H9 (cell line): ENCODE measurements at regions not wholly inside any gene's neighbourhood (a gene's known extent, or its start where the extent isn't known, plus 50 kb on each side); places are given as distances from the start of the nearest gene placed in this dataset.

Experiments
- DNase-seq: peaks from one replicate; pipeline ENCODE4 v3.0.0-alpha.2; 2017
- H2AFZ ChIP-seq: one replicate; pipeline ENCODE4 v1.6.1; 2013; ENCODE audit warnings: mild to moderate bottlenecking, low read length, control low read depth, moderate library complexity
- H2AK5ac ChIP-seq: 2 replicates; pipeline ENCODE4 v1.6.1; 2013; ENCODE audit warnings: low read length, control low read depth, mixed read lengths; ENCODE audit not compliant: insufficient read length
- H2BK120ac ChIP-seq: one replicate; pipeline ENCODE4 v1.6.1; 2013; ENCODE audit warnings: low read depth, mild to moderate bottlenecking, low read length, control low read depth, inconsistent platforms; ENCODE audit not compliant: poor library complexity, severe bottlenecking
- H2BK12ac ChIP-seq: 2 replicates; pipeline ENCODE4 v1.6.1; 2013; ENCODE audit warnings: low read length, control low read depth, mixed read lengths, low read depth; ENCODE audit not compliant: insufficient read length
- H2BK15ac ChIP-seq: 2 replicates; pipeline ENCODE4 v1.6.1; 2013; ENCODE audit warnings: low read depth, low read length, control low read depth
- H2BK20ac ChIP-seq: one replicate; pipeline ENCODE4 v1.6.1; 2013; ENCODE audit warnings: low read depth, mild to moderate bottlenecking, low read length, control low read depth, inconsistent platforms; ENCODE audit not compliant: poor library complexity, severe bottlenecking
- H2BK5ac ChIP-seq: 2 replicates; pipeline ENCODE4 v1.6.1; 2013; ENCODE audit warnings: low read length, control low read depth, mixed read lengths; ENCODE audit not compliant: insufficient read length
- H3K14ac ChIP-seq: 2 replicates; pipeline ENCODE4 v1.6.1; 2013; ENCODE audit warnings: low read length, control low read depth; ENCODE audit not compliant: insufficient read depth
- H3K18ac ChIP-seq: 2 replicates; pipeline ENCODE4 v1.6.1; 2013; ENCODE audit warnings: low read depth, mild to moderate bottlenecking, mixed read lengths, low read length, control low read depth; ENCODE audit not compliant: insufficient read length
- H3K23ac ChIP-seq: 2 replicates; pipeline ENCODE4 v1.6.1; 2013; ENCODE audit warnings: low read length, control low read depth, mixed read lengths, low read depth; ENCODE audit not compliant: insufficient read length
- H3K23me2 ChIP-seq: 2 replicates; pipeline ENCODE4 v1.6.1; 2013; ENCODE audit warnings: low read depth, mild to moderate bottlenecking, mixed read lengths, low read length, control low read depth; ENCODE audit not compliant: insufficient read length, poor library complexity, severe bottlenecking
- H3K27ac ChIP-seq: 2 replicates; pipeline ENCODE4 v1.5.1; 2013; ENCODE audit warnings: low read length, control low read depth, mixed read lengths, low read depth; ENCODE audit not compliant: insufficient read length
- H3K27me3 ChIP-seq: 2 replicates; pipeline ENCODE4 v1.6.1; 2013; ENCODE audit warnings: low read length, control low read depth, inconsistent platforms; ENCODE audit not compliant: insufficient read depth
- H3K4ac ChIP-seq: 2 replicates; pipeline ENCODE4 v1.6.1; 2013; ENCODE audit warnings: low read depth, mild to moderate bottlenecking, control low read depth, inconsistent platforms, low read length, moderate library complexity
- H3K4me1 ChIP-seq: 2 replicates; pipeline ENCODE4 v1.6.1; 2013; ENCODE audit warnings: low read length, control low read depth, inconsistent platforms; ENCODE audit not compliant: insufficient read depth
- H3K4me2 ChIP-seq: 2 replicates; pipeline ENCODE4 v1.6.1; 2013; ENCODE audit warnings: low read length, control low read depth, mixed read lengths; ENCODE audit not compliant: insufficient read length, insufficient read depth
- H3K56ac ChIP-seq: 2 replicates; pipeline ENCODE4 v1.6.1; 2013; ENCODE audit warnings: low read depth, mild to moderate bottlenecking, mixed read lengths, low read length, control low read depth; ENCODE audit not compliant: insufficient read length
- H3K79me1 ChIP-seq: 2 replicates; pipeline ENCODE4 v1.6.1; 2013; ENCODE audit warnings: low read depth, mild to moderate bottlenecking, moderate library complexity, low read length, control low read depth, inconsistent platforms; ENCODE audit not compliant: insufficient read depth, poor library complexity, severe bottlenecking
- H3K79me2 ChIP-seq: 2 replicates; pipeline ENCODE4 v1.6.1; 2013; ENCODE audit warnings: low read length, control low read depth, inconsistent platforms; ENCODE audit not compliant: insufficient read depth
- H3K9ac ChIP-seq: 2 replicates; pipeline ENCODE4 v1.6.1; 2013; ENCODE audit warnings: low read length, control low read depth, mixed read lengths; ENCODE audit not compliant: insufficient read length; ENCODE audit errors: extremely low read depth
- H3K9me3 ChIP-seq: one replicate; pipeline ENCODE4 v1.6.1; 2013; ENCODE audit warnings: low read depth, low read length, inconsistent platforms; ENCODE audit not compliant: control insufficient read depth
- H3T11ph ChIP-seq: one replicate; pipeline ENCODE4 v1.6.1; 2013; ENCODE audit warnings: mild to moderate bottlenecking, low read length, control low read depth, inconsistent platforms
- H4K20me1 ChIP-seq: one replicate; pipeline ENCODE4 v1.6.1; 2013; ENCODE audit not compliant: control insufficient read depth, insufficient read length, insufficient read depth
- H4K5ac ChIP-seq: 2 replicates; pipeline ENCODE4 v1.6.1; 2013; ENCODE audit warnings: low read depth, mild to moderate bottlenecking, mixed read lengths, low read length, control low read depth; ENCODE audit not compliant: insufficient read length
- H4K8ac ChIP-seq: replicated peaks from 2 replicates; pipeline ENCODE4 v1.6.1; 2013; ENCODE audit warnings: low read length, control low read depth, mixed read lengths, low read depth; ENCODE audit not compliant: insufficient read length
- H4K91ac ChIP-seq: 2 replicates; pipeline ENCODE4 v1.6.1; 2013; ENCODE audit warnings: low read depth, mild to moderate bottlenecking, moderate library complexity, mixed read lengths, low read length, control low read depth; ENCODE audit not compliant: insufficient read length
- H3K27ac Mint-ChIP-seq, 3 experiments: 2 replicates in 2 of 3; 3 replicates in 1 of 3; pipeline ENCODE4 v1.8.0; 2020 to 2021; ENCODE audit warnings: mixed read lengths in 3 of 3, mild to moderate bottlenecking in 1 of 3, moderate library complexity in 1 of 3
- H3K27me3 Mint-ChIP-seq: 2 replicates; pipeline ENCODE4 v1.8.0; 2021; ENCODE audit warnings: low read depth, mild to moderate bottlenecking, moderate library complexity, mixed read lengths
- H3K36me3 Mint-ChIP-seq, 3 experiments: 2 replicates in 2 of 3; 3 replicates in 1 of 3; pipeline ENCODE4 v1.8.0; 2020 to 2021; ENCODE audit warnings: low read depth in 3 of 3, mixed read lengths in 3 of 3; ENCODE audit not compliant: insufficient read depth in 1 of 3
- H3K4me1 Mint-ChIP-seq, 2 experiments: 2 replicates each; pipeline ENCODE4 v1.8.0; 2020; ENCODE audit warnings: mixed read lengths in 2 of 2
- H3K4me3 Mint-ChIP-seq, 2 experiments: 2 replicates in 1 of 2; 3 replicates in 1 of 2; pipeline ENCODE4 v1.8.0; 2020 to 2021; ENCODE audit warnings: mild to moderate bottlenecking in 2 of 2, mixed read lengths in 2 of 2, moderate library complexity in 1 of 2
- H3K9me3 Mint-ChIP-seq, 2 experiments: 2 replicates in 1 of 2; 3 replicates in 1 of 2; pipeline ENCODE4 v1.8.0; 2020; ENCODE audit warnings: mild to moderate bottlenecking in 2 of 2, mixed read lengths in 2 of 2, moderate library complexity in 1 of 2
- CTCF ChIP-seq: fragments of 200-600 bp; sonication (generic); conservative IDR thresholded peaks from 3 replicates; pipeline ENCODE4 v1.8.0; 2021; ENCODE audit warnings: antibody characterized with exemption, mild to moderate bottlenecking
- WGBS: extraction: QIAGEN DNeasy Blood & Tissue Kit; methylation state at CpG from one replicate; pipeline ENCODE4 v1.1.7; 2013; ENCODE audit warnings: missing lambda C conversion rate, low lambda C conversion rate, mixed read lengths; ENCODE audit not compliant: insufficient read length; ENCODE audit errors: extremely low coverage; 5-methylcytosine and 5-hydroxymethylcytosine counted together

DNA sequence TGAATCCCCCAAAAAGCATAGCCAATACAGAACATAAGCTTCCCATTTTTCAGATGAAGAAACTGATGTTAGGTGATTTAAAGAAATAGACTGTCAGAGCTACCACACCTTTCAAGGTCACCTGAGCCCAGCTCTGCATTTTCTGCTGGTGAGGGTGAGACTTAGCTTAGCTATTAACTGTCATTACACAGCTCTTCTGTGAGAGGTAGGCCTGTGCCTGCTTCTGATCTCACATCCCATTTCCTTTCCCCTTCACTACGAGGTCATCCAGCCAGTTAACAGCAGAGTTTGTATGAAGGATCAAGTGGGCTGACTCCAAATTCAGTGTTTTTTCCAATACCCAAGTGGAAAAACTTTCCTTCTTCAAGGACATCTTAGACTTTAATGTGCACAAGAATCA, 528.6 kb upstream of the CLINT1 start:
- Histone ChIP-seq H3K79me1 (no peaks in the 10 kb centered on the region), H2AK5ac (no peak overlapping the region), H3K9me3 (no peaks in the 10 kb centered on the region), H3K18ac (no peak overlapping the region), H2BK15ac (no peak overlapping the region), H3K4me1 (no peaks in the 10 kb centered on the region; the same call in 1 of the 2 replicates), H4K20me1 (no peaks in the 10 kb centered on the region), H3K27ac (no peak overlapping the region), H2BK20ac (no peak overlapping the region), H4K91ac (no peak overlapping the region), H2BK12ac (no peak overlapping the region), H4K5ac (no peak overlapping the region), H2BK120ac (no peak overlapping the region), H2AFZ (no peak overlapping the region), H3K23me2 (no peaks in the 10 kb centered on the region), H3K4ac (no peak overlapping the region), H3K9ac (no peak overlapping the region), H3T11ph (no peak overlapping the region), H3K14ac (no peak overlapping the region), H3K4me2 (no peak overlapping the region), H3K23ac (no peak overlapping the region), H3K79me2 (no peaks in the 10 kb centered on the region), H2BK5ac (no peak overlapping the region), H3K27me3 (no peaks in the 10 kb centered on the region), H4K8ac (no peak overlapping the region), H3K56ac (no peak overlapping the region)
- no peak for TF ChIP-seq CTCF
- no peak overlapping the region; a peak in 1 of 7 replicates for H3K27ac Mint-ChIP-seq
- no CpG with 5 or more reads among the region's 1 CpG for WGBS
- H3K4me3 Mint-ChIP-seq, result no peak overlapping the region
- H3K36me3 Mint-ChIP-seq, result no peaks in the 10 kb centered on the region
- peaks cover 0 to 4% of the 10 kb centered on the region in 2 experiments; a peak in 1 of 4 replicates for H3K4me1 Mint-ChIP-seq
- H3K27me3 Mint-ChIP-seq, result no peaks in the 10 kb centered on the region
- H3K9me3 Mint-ChIP-seq, result no peaks in the 10 kb centered on the region; a peak in 1 of 5 replicates
- DNase-seq, result no peak
